ENCODE measurements at regions not wholly inside any gene's neighbourhood (a gene's known extent, or its start where the extent isn't known, plus 50 kb on each side); places are given as distances from the start of the nearest gene placed in this dataset.

GRCh38 chr3:39000008-39000450 is 51.7 kb downstream of the SCN11A start:
- DNase-seq = no peak

- DNase-seq = no peak
Measured at GRCh38 chr3:38998086-38998485, 53.7 kb downstream of the SCN11A start.

GRCh38 chr3:38996193-38996592 is 55.6 kb downstream of the SCN11A start:
- DNase-seq = no peak

GRCh38 chr3:38994251-38994650 is 57.5 kb downstream of the SCN11A start:
- DNase-seq = no peak

GRCh38 chr3:38992117-38992760 is 59.5 kb downstream of the SCN11A start:
- DNase-seq = no peak

GRCh38 chr3:38990621-38991020 is 61.1 kb downstream of the SCN11A start:
- DNase-seq = no peak

GRCh38 chr3:38989917-38990510 is 61.7 kb downstream of the SCN11A start:
- DNase-seq = no peak

GRCh38 chr3:38988955-38989354 is 62.8 kb downstream of the SCN11A start:
- no peak for DNase-seq

- DNase-seq = no peak
Measured at GRCh38 chr3:38987456-38987855, 64.3 kb downstream of the SCN11A start.

- DNase-seq = no peak
Measured at GRCh38 chr3:38986901-38987300, 64.8 kb downstream of the SCN11A start.

GRCh38 chr3:38985981-38986380 is 65.8 kb downstream of the SCN11A start:
- DNase-seq = no peak

GRCh38 chr3:38985581-38985980 is 66.2 kb downstream of the SCN11A start:
- DNase-seq = no peak

GRCh38 chr3:38984731-38985130 is 67.0 kb downstream of the SCN11A start:
- no peak for DNase-seq

GRCh38 chr3:38984110-38984509 is 67.6 kb downstream of the SCN11A start:
- DNase-seq = no peak

GRCh38 chr3:38980938-38981337 is 70.8 kb downstream of the SCN11A start:
- DNase-seq = no peak

- DNase-seq = no peak
Measured at GRCh38 chr3:38978729-38979128, 73.0 kb downstream of the SCN11A start.

GRCh38 chr3:38970851-38971638 is 80.7 kb downstream of the SCN11A start:
- no peak for DNase-seq

GRCh38 chr3:38969317-38970235 is 82.2 kb downstream of the SCN11A start:
- DNase-seq = no peak

GRCh38 chr3:38968891-38969290 is 82.9 kb downstream of the SCN11A start:
- no peak for DNase-seq

- DNase-seq = no peak
Measured at GRCh38 chr3:38968403-38968802, 83.3 kb downstream of the SCN11A start.

- no peak for DNase-seq
Measured at GRCh38 chr3:38967693-38967989, 84.1 kb downstream of the SCN11A start.

- DNase-seq = no peak
Measured at GRCh38 chr3:38966811-38967692, 84.7 kb downstream of the SCN11A start.

Data from femur (tissue), 1 donor.